ENCODE measurements at regions not wholly inside any gene's neighbourhood (a gene's known extent, or its start where the extent isn't known, plus 50 kb on each side); places are given as distances from the start of the nearest gene placed in this dataset.
"Not testable (repeated sequence)": the region's sequence is repeated elsewhere in the genome, so short reads cannot be mapped to it uniquely, and the experiment has no call there.

- Histone ChIP-seq H3K9me3 (ENCODE audit: control insufficient read depth in 2 of 2, low read length in 2 of 2) (no peaks in the 10 kb centered on the region), H3K4me3 (ENCODE audit: low read length in 2 of 2) (no peak overlapping the region), H3K9ac (ENCODE audit: low read length in 2 of 2) (no peak overlapping the region), H3K27ac (ENCODE audit: low read length) (no peak overlapping the region), H3K4me1 (ENCODE audit: control insufficient read depth, insufficient read depth, low read length) (peaks cover 29% of the 10 kb centered on the region), H3K27me3 (ENCODE audit: control insufficient read depth in 1 of 2, insufficient read depth in 2 of 2, low read length in 2 of 2) (no peaks in the 10 kb centered on the region), H3K36me3 (ENCODE audit: control insufficient read depth in 2 of 2, insufficient read depth in 2 of 2, low read length in 2 of 2) (no peaks in the 10 kb centered on the region)
Observed at GRCh38 chr7:47179812-47180515, 401.9 kb downstream of the TNS3 start.

- not testable (repeated sequence) for H3K9me3 ChIP-seq (ENCODE audit: control insufficient read depth in 2 of 2, low read length in 2 of 2); H3K27me3 ChIP-seq (ENCODE audit: control insufficient read depth in 1 of 2, insufficient read depth in 2 of 2, low read length in 2 of 2); H3K4me1 ChIP-seq (ENCODE audit: control insufficient read depth, insufficient read depth, low read length); H3K4me3 ChIP-seq (ENCODE audit: low read length in 2 of 2); H3K9ac ChIP-seq (ENCODE audit: low read length in 2 of 2); H3K36me3 ChIP-seq (ENCODE audit: control insufficient read depth in 2 of 2, insufficient read depth in 2 of 2, low read length in 2 of 2); H3K27ac ChIP-seq (ENCODE audit: low read length)
Observed at GRCh38 chr7:47172602-47173539, 409.0 kb downstream of the TNS3 start.

DNA sequence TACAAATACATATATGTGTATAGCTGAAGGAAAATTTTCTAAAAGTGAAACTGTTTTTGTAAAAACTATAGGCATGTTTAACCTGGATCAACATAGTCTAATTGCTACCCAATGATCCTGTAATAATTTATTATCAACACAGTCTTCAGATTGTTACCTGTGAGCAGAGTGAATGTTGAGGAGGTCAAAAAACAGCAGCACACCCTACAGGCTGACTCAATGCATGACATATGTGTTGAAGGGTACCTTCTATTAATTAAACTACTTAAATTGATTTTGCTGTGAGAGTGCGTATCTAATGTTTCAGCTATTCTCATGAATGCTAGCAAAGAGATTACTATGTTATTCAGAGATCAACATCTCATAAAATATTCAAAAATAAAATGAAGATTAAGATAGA lies 411.4 kb downstream of the TNS3 start:
- no peaks in the 10 kb centered on the region for H3K27me3 ChIP-seq (ENCODE audit: control insufficient read depth in 1 of 2, insufficient read depth in 2 of 2, low read length in 2 of 2)
- no peaks in the 10 kb centered on the region for H3K36me3 ChIP-seq (ENCODE audit: control insufficient read depth in 2 of 2, insufficient read depth in 2 of 2, low read length in 2 of 2)
- no peaks in the 10 kb centered on the region for H3K4me1 ChIP-seq (ENCODE audit: control insufficient read depth, insufficient read depth, low read length)
- H3K9ac ChIP-seq (ENCODE audit: low read length in 2 of 2), result no peak overlapping the region
- no peak overlapping the region for H3K4me3 ChIP-seq (ENCODE audit: low read length in 2 of 2)
- H3K9me3 ChIP-seq (ENCODE audit: control insufficient read depth in 2 of 2, low read length in 2 of 2), result no peaks in the 10 kb centered on the region
- no peak overlapping the region for H3K27ac ChIP-seq (ENCODE audit: low read length)

GRCh38 chr7:47154791-47155190 lies 427.1 kb downstream of the TNS3 start:
- H3K27me3 ChIP-seq (ENCODE audit: control insufficient read depth in 1 of 2, insufficient read depth in 2 of 2, low read length in 2 of 2), result no peaks in the 10 kb centered on the region
- no peaks in the 10 kb centered on the region for H3K36me3 ChIP-seq (ENCODE audit: control insufficient read depth in 2 of 2, insufficient read depth in 2 of 2, low read length in 2 of 2)
- no peaks in the 10 kb centered on the region for H3K4me1 ChIP-seq (ENCODE audit: control insufficient read depth, insufficient read depth, low read length)
- no peak overlapping the region for H3K27ac ChIP-seq (ENCODE audit: low read length)
- no peak overlapping the region for H3K4me3 ChIP-seq (ENCODE audit: low read length in 2 of 2)
- no peaks in the 10 kb centered on the region for H3K9me3 ChIP-seq (ENCODE audit: control insufficient read depth in 2 of 2, low read length in 2 of 2)
- no peak overlapping the region for H3K9ac ChIP-seq (ENCODE audit: low read length in 2 of 2)

DNA sequence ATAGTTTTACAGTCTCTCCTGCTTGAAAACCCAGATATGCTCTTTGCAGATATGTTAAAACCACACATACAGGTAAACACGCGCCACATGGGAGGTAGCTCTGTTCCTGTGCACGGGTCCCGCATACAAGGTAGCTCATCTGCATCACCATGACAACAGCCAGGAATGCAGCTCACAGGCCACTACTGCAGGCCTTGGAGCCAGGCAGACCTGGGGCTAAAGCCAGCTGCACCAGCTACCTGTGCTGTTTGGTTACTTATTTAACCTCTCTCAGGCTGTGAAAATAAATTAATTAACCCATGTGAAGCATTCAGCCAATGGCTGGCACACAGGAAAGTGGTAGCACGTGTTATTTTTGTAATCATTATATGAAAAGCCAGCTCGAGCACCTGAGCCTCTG lies 428.3 kb downstream of the TNS3 start:
- no peaks in the 10 kb centered on the region for H3K4me1 ChIP-seq (ENCODE audit: control insufficient read depth, insufficient read depth, low read length)
- no peak overlapping the region for H3K9ac ChIP-seq (ENCODE audit: low read length in 2 of 2)
- no peak overlapping the region for H3K27ac ChIP-seq (ENCODE audit: low read length)
- no peaks in the 10 kb centered on the region for H3K27me3 ChIP-seq (ENCODE audit: control insufficient read depth in 1 of 2, insufficient read depth in 2 of 2, low read length in 2 of 2)
- no peaks in the 10 kb centered on the region for H3K9me3 ChIP-seq (ENCODE audit: control insufficient read depth in 2 of 2, low read length in 2 of 2)
- H3K36me3 ChIP-seq (ENCODE audit: control insufficient read depth in 2 of 2, insufficient read depth in 2 of 2, low read length in 2 of 2), result no peaks in the 10 kb centered on the region
- H3K4me3 ChIP-seq (ENCODE audit: low read length in 2 of 2), result no peak overlapping the region

DNA sequence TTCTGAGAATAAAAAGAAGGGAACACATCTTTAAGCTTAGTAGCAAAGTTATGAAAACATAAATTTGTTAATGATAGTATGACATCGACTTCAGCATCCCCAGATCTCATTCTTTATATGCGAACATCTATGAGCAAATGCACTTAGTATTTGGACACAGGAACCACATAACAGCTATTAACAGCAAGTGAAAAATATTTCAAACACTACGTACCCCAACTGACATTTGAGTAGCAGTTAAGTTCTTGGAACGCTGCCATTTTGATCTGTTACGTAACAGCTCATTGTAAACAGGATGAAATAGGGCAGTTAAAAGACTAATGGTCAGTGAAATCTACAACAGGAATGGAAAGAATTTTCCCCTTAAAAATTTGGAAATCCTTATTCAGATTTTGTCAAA lies 428.9 kb downstream of the TNS3 start:
- no peaks in the 10 kb centered on the region for H3K27me3 ChIP-seq (ENCODE audit: control insufficient read depth in 1 of 2, insufficient read depth in 2 of 2, low read length in 2 of 2)
- H3K4me1 ChIP-seq (ENCODE audit: control insufficient read depth, insufficient read depth, low read length), result no peaks in the 10 kb centered on the region
- no peaks in the 10 kb centered on the region for H3K36me3 ChIP-seq (ENCODE audit: control insufficient read depth in 2 of 2, insufficient read depth in 2 of 2, low read length in 2 of 2)
- H3K27ac ChIP-seq (ENCODE audit: low read length), result no peak overlapping the region
- no peak overlapping the region for H3K9ac ChIP-seq (ENCODE audit: low read length in 2 of 2)
- H3K4me3 ChIP-seq (ENCODE audit: low read length in 2 of 2), result no peak overlapping the region
- no peaks in the 10 kb centered on the region for H3K9me3 ChIP-seq (ENCODE audit: control insufficient read depth in 2 of 2, low read length in 2 of 2)

DNA sequence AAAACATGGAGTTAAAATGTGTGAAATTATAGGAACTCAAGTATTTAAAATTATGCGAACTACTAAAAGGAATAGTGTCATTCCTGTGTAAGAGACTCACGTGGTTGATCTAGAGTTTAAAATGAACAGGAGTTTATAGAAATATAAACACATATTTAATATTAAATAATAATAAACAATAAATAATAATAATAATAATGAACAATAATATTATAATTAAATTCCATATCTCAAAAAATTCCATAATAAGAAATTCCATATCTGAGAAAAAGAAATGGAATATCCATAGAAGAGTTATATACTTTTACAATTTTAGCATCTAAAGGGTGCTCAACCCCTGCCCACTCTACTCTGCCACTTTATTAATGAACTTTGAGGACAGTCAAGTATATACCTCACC lies 429.6 kb downstream of the TNS3 start:
- no peak overlapping the region for H3K27ac ChIP-seq (ENCODE audit: low read length)

DNA sequence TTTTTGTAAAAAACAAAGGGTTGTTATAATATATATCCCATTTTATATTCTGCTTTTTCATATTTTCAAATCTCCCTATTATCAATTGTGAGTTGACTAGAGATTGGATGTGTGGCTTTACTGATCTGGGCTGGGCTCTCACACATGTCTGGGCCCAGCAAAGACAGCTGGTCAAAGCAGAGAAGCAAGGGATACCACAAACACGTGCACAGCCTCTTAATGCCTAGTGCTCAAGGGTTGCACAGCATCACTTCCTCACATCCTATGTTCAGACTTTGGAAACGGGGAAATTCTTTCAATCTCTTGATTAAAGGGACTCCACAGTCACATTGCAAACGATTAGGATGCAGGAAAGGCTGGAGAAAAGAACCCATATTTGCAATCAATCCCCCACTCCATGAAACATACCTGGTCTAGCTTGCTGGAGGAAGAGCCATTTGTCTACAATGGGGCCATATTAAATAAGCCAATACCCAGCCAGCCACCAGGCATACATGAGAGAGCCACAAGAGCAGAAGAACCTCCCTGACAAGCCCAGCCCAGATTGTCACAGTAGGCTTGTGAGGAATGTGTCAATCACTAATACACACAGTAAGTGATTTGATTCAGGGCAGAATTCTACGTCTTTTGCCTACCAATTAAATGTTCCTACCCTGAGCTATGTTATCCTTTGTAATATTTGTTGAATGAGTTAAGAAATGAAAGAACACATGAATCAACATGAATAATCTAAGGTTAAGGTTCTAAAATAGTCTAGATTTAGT lies 431.2 kb downstream of the TNS3 start:
- H3K9me3 ChIP-seq (ENCODE audit: control insufficient read depth in 2 of 2, low read length in 2 of 2), result no peaks in the 10 kb centered on the region
- no peak overlapping the region for H3K27ac ChIP-seq (ENCODE audit: low read length)

More for the DNA sequence above, 429.6 kb downstream of the TNS3 start:
- no peaks in the 10 kb centered on the region for H3K9me3 ChIP-seq (ENCODE audit: control insufficient read depth in 2 of 2, low read length in 2 of 2)
- no peaks in the 10 kb centered on the region for H3K27me3 ChIP-seq (ENCODE audit: control insufficient read depth in 1 of 2, insufficient read depth in 2 of 2, low read length in 2 of 2)
- no peak overlapping the region for H3K4me3 ChIP-seq (ENCODE audit: low read length in 2 of 2)
- no peak overlapping the region for H3K9ac ChIP-seq (ENCODE audit: low read length in 2 of 2)
- no peaks in the 10 kb centered on the region for H3K4me1 ChIP-seq (ENCODE audit: control insufficient read depth, insufficient read depth, low read length)
- no peaks in the 10 kb centered on the region for H3K36me3 ChIP-seq (ENCODE audit: control insufficient read depth in 2 of 2, insufficient read depth in 2 of 2, low read length in 2 of 2)

GRCh38 chr7:47149971-47150370 lies 431.9 kb downstream of the TNS3 start:
- no peak overlapping the region for H3K4me3 ChIP-seq (ENCODE audit: low read length in 2 of 2)
- no peaks in the 10 kb centered on the region for H3K9me3 ChIP-seq (ENCODE audit: control insufficient read depth in 2 of 2, low read length in 2 of 2)
- H3K9ac ChIP-seq (ENCODE audit: low read length in 2 of 2), result no peak overlapping the region
- H3K4me1 ChIP-seq (ENCODE audit: control insufficient read depth, insufficient read depth, low read length), result no peaks in the 10 kb centered on the region
- no peak overlapping the region for H3K27ac ChIP-seq (ENCODE audit: low read length)
- H3K36me3 ChIP-seq (ENCODE audit: control insufficient read depth in 2 of 2, insufficient read depth in 2 of 2, low read length in 2 of 2), result no peaks in the 10 kb centered on the region
- H3K27me3 ChIP-seq (ENCODE audit: control insufficient read depth in 1 of 2, insufficient read depth in 2 of 2, low read length in 2 of 2), result no peaks in the 10 kb centered on the region

More for the DNA sequence above, 431.2 kb downstream of the TNS3 start:
- no peak overlapping the region for H3K4me3 ChIP-seq (ENCODE audit: low read length in 2 of 2)
- H3K27me3 ChIP-seq (ENCODE audit: control insufficient read depth in 1 of 2, insufficient read depth in 2 of 2, low read length in 2 of 2), result no peaks in the 10 kb centered on the region
- H3K9ac ChIP-seq (ENCODE audit: low read length in 2 of 2), result no peak overlapping the region
- no peaks in the 10 kb centered on the region for H3K4me1 ChIP-seq (ENCODE audit: control insufficient read depth, insufficient read depth, low read length)
- H3K36me3 ChIP-seq (ENCODE audit: control insufficient read depth in 2 of 2, insufficient read depth in 2 of 2, low read length in 2 of 2), result no peaks in the 10 kb centered on the region

DNA sequence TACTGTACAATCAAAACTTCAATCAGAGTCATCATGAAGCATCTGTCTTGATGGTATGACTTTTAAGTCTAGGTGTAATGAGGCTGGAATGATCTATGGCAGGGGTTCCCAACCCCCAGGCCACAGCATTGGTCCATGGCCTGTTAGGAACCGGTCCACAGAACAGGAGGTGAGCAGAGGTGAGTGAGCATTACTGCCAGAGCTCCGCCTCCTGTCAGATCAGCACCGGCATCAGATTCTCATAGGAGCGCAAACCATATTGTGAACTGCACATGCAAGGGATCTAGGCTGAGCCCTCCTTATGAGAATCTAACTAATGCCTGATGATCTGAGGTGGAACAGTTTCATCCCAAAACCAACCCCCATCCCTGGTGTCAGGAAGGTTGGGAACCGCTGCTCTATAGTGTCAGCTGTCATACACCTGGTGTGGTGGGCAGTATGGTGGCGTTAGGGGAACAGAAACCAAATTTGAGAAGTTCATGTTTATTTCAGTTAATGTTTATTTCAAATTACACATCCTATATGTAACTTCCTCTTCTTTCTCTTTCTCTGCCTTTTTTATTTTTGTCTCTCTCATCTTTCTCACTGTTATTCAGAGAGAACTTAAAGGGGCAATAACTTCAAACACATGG lies 432.6 kb downstream of the TNS3 start:
- H3K4me1 ChIP-seq (ENCODE audit: control insufficient read depth, insufficient read depth, low read length), result no peaks in the 10 kb centered on the region
- no peak overlapping the region for H3K9ac ChIP-seq (ENCODE audit: low read length in 2 of 2)
- H3K27me3 ChIP-seq (ENCODE audit: control insufficient read depth in 1 of 2, insufficient read depth in 2 of 2, low read length in 2 of 2), result no peaks in the 10 kb centered on the region
- H3K9me3 ChIP-seq (ENCODE audit: control insufficient read depth in 2 of 2, low read length in 2 of 2), result no peaks in the 10 kb centered on the region
- no peak overlapping the region for H3K27ac ChIP-seq (ENCODE audit: low read length)
- no peaks in the 10 kb centered on the region for H3K36me3 ChIP-seq (ENCODE audit: control insufficient read depth in 2 of 2, insufficient read depth in 2 of 2, low read length in 2 of 2)
- no peak overlapping the region for H3K4me3 ChIP-seq (ENCODE audit: low read length in 2 of 2)
